Omental fat pad (tissue), 3 donors: ENCODE measurements at regions not wholly inside any gene's neighbourhood (a gene's known extent, or its start where the extent isn't known, plus 50 kb on each side); places are given as distances from the start of the nearest gene placed in this dataset.

Experiments used
- ATAC-seq: fragments of 150-250 bp; one replicate; pipeline ENCODE4 v1.9.1; 2016; ENCODE audit warnings: mild to moderate bottlenecking, moderate library complexity; ENCODE audit not compliant: low FRiP score
- DNase-seq: peaks from one replicate; pipeline ENCODE4 v3.0.0-alpha.2; 2019; ENCODE audit warnings: low spot score
- CTCF ChIP-seq, 3 donors: fragments of 450-650 bp; IDR thresholded peaks; one replicate each; pipeline ENCODE4 v1.5.1; 2016 to 2017; ENCODE audit warnings: antibody characterized with exemption in 3 of 3, mild to moderate bottlenecking in 3 of 3, moderate library complexity in 2 of 3

DNA sequence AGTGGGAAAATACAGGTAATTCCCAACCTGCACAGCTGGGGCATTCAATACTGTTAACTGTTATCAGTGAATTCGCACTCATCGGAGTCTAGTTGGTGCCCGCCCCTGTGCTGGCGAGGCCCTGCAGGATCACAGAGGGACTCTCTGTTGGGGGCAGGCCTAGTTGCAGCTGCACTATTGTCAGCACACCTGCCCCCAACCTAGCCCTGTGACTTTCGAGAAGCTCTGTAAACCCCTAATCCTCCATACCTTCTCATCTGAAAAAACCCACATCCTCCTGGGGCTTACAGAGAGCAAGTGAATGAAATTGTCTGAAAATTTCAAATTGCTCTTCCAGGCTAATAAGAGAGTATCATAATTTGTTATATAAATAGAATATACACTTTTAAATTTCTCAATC lies 132.2 kb upstream of the NUDT4 start:
- ATAC-seq: no peak
- DNase-seq: no peak

GRCh38 chr12:93247313-93247991 lies 130.3 kb upstream of the NUDT4 start:
- no peak for TF ChIP-seq CTCF (IDR thresholded peaks at IDR 0.05)
- ATAC-seq (no peak), DNase-seq (no peak)

More for the DNA sequence above, 132.2 kb upstream of the NUDT4 start:
- TF ChIP-seq CTCF (IDR thresholded peaks at IDR 0.05): no peak

DNA sequence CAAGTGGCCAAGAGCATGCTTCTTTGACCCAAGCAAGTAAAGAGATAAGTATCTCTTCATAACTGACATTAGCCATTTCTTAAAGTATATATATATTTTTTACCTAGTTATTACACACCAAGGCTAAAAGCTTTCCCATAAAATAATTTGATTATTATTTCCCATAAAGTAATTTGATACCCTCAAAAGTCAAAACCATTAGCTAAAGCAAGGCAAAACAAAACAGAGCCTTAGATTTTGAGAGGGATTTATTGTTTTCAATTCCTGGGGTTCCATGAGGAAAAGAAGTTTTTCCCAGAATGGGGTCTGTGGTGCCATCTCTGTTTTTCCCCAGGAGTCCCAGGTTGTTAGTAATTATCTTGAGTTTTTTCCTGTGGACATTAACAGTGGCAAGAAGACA lies 125.5 kb upstream of the NUDT4 start:
- no peak for TF ChIP-seq CTCF (IDR thresholded peaks at IDR 0.05)
- no peak for DNase-seq
- no peak for ATAC-seq

DNA sequence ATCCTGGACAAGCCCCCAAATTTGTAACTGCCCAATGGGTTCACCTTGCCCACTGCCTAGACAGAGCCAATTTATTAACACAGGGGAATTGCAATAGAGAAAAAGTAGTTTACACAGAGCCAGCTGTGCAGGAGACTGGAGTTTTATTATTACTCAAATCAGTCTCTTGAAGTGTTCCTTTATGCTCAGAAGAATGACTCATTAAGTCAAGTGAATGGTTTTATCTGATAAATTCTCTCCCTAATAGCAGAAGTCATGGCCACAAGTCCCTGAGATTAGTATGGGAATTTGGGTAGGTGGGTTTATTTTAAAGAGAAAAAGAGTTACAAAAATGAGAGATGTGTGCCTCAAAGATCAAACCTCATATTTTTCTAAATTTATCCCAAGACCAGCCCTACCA lies 122.8 kb upstream of the NUDT4 start:
- DNase-seq (no peak), ATAC-seq (no peak)
- TF ChIP-seq CTCF (IDR thresholded peaks at IDR 0.05): no peak

DNA sequence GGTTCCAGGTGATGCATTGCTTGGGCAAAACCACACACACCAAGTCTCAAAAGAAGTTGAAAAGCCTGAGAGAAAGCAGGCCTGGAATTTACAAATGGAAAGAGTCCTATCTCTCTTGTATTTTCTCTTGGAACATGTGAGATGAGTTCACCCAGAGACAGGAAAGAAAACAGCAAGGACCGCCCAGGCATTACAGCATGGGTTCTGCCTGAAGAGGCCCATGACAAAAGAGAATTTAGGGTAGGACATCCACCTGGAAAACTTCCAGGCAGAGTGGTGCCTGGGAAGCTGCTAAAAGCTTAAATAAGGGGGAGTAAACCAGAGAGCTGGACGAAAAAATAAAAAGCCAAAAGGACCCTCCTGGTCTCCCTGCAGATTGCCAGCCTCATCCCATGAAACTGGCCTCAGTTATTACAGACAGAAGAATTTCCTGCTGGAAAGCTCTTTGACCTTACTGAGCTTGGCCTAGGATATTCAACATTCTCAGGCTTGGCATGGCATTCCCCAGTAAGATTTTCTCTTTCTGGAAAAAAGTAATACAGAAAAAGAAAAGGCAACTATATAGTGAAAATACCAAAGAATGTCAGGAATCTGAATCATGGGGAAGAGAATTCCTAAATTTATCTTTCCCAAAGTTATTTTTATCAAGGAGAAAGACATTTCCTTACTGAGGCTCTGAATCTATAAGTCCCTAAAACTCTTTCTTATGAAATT lies 121.3 kb upstream of the NUDT4 start:
- no peak for TF ChIP-seq CTCF (IDR thresholded peaks at IDR 0.05)
- ATAC-seq (no peak), DNase-seq (no peak)

GRCh38 chr12:93261505-93262094 lies 116.1 kb upstream of the NUDT4 start:
- TF ChIP-seq CTCF (IDR thresholded peaks at IDR 0.05): no peak
- no peak for ATAC-seq
- DNase-seq: no peak
